ENCODE measurements at regions not wholly inside any gene's neighbourhood (a gene's known extent, or its start where the extent isn't known, plus 50 kb on each side); places are given as distances from the start of the nearest gene placed in this dataset.

- in situ Hi-C loops (cut with MboI) = no loop called here
- 57 to 80% methylated on average over 1 of the region's 1 CpG for WGBS, 2 experiments (ENCODE audit: low coverage in 1 of 2, low lambda C conversion rate in 2 of 2, missing lambda C conversion rate in 2 of 2)
These were observed 151.1 kb upstream of the ETS2 start for GRCh38 chr21:38654580-38654979.

DNA sequence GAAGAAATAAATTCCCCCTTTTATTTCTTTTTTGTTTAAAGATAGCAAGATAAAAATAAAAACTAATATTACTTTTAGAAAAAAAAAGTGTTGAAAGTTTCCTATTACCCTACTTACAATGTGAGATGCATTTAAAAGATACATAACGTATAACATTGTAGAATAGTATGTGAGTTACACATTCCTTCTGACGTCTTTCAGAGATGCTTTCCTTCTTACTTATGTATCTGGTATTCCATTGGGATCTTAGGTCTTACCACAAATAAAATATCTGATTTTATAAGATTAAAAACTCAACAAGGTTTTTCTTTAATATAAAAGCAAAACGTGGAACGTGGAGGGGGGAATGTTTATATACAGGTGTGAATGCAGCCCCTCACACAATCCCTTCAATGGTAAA is 147.2 kb upstream of the ETS2 start:
- Histone ChIP-seq H3K9ac (no peak overlapping the region), H3K9me2 (ENCODE audit: insufficient read depth) (no peaks in the 10 kb centered on the region), H3K9me3 (ENCODE audit: low read depth) (no peaks in the 10 kb centered on the region), H3K4me2 (ENCODE audit: unreplicated experiment) (no peak overlapping the region), H3K4me1 (ENCODE audit: insufficient read depth) (peaks cover 4% of the 10 kb centered on the region; the same call in 1 of the 2 replicates), H3K4me3 (no peak overlapping the region), H3K79me2 (ENCODE audit: insufficient read depth) (no peaks in the 10 kb centered on the region), H2AFZ (no peak overlapping the region), H3K27me3 (replicated peaks; ENCODE audit: insufficient read depth) (peaks cover 66% of the 10 kb centered on the region), H3K27ac (no peak overlapping the region), H3K36me3 (ENCODE audit: low read depth) (no peaks in the 10 kb centered on the region), H4K20me1 (ENCODE audit: insufficient read depth) (no peaks in the 10 kb centered on the region), H3F3A (ENCODE audit: insufficient read depth) (peaks cover 19% of the 10 kb centered on the region)
- TF ChIP-seq EZH2phosphoT487 (IDR thresholded peaks at IDR 0.05; ENCODE audit: insufficient read depth, low read depth) (no peak), EZH2 (IDR thresholded peaks at IDR 0.05; ENCODE audit: insufficient read depth, poor library complexity, severe bottlenecking) (no peak)
- in situ Hi-C loops (cut with MboI) = no loop called here
- WGBS, 2 experiments (ENCODE audit: low coverage in 1 of 2, low lambda C conversion rate in 2 of 2, missing lambda C conversion rate in 2 of 2) = 53 to 58% methylated on average over 4 of the region's 4 CpGs
- peak; percentile 55 for DNase-seq

More at GRCh38 chr21:38654580-38654979, 151.1 kb upstream of the ETS2 start:
- Histone ChIP-seq H3K27me3 (replicated peaks; ENCODE audit: insufficient read depth) (peaks cover 52% of the 10 kb centered on the region), H3K79me2 (ENCODE audit: insufficient read depth) (no peaks in the 10 kb centered on the region), H3K27ac (no peak overlapping the region), H3K4me3 (no peak overlapping the region), H3K4me2 (ENCODE audit: unreplicated experiment) (no peak overlapping the region), H3K9ac (no peak overlapping the region), H3K36me3 (ENCODE audit: low read depth) (no peaks in the 10 kb centered on the region), H2AFZ (no peak overlapping the region), H3F3A (ENCODE audit: insufficient read depth) (peaks cover 12% of the 10 kb centered on the region; the same call in 1 of the 2 replicates), H3K4me1 (ENCODE audit: insufficient read depth) (no peaks in the 10 kb centered on the region), H3K9me2 (ENCODE audit: insufficient read depth) (no peaks in the 10 kb centered on the region), H3K9me3 (ENCODE audit: low read depth) (no peaks in the 10 kb centered on the region), H4K20me1 (ENCODE audit: insufficient read depth) (no peaks in the 10 kb centered on the region)
- no peak for DNase-seq
- TF ChIP-seq EZH2 (IDR thresholded peaks at IDR 0.05; ENCODE audit: insufficient read depth, poor library complexity, severe bottlenecking) (no peak), EZH2phosphoT487 (IDR thresholded peaks at IDR 0.05; ENCODE audit: insufficient read depth, low read depth) (no peak)

DNA sequence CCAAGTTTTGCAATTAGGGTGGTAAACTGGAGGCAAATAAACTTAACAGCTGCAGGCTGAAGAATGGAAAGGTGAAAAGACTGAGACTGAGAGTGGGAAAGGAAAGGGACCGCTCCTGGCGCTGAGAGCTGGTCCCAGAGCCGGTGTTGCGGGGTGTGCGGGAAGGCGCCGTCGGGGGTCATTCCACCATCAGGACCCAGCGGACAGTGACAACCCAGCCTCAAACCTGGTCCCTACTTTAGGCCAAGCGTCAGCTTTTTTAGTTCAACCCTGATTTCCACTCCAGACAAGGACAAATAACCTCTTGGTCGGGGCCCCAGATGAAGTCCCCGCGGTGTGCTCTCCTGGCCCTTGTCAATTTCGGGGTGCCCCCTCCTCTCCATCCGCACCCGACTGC is 145.8 kb upstream of the ETS2 start:
- peaks cover 4% of the 10 kb centered on the region; the same call in 1 of the 2 replicates for H3K4me1 ChIP-seq (ENCODE audit: insufficient read depth)
- DNase-seq = no peak
- H3K9me3 ChIP-seq (ENCODE audit: low read depth) = no peaks in the 10 kb centered on the region
- H3K9ac ChIP-seq = no peak overlapping the region
- TF ChIP-seq EZH2phosphoT487 (IDR thresholded peaks at IDR 0.05; ENCODE audit: insufficient read depth, low read depth) = no peak
- no peak for TF ChIP-seq EZH2 (IDR thresholded peaks at IDR 0.05; ENCODE audit: insufficient read depth, poor library complexity, severe bottlenecking)
- 37 to 47% methylated on average over 14 to 15 of the region's 16 CpGs for WGBS, 2 experiments (ENCODE audit: low coverage in 1 of 2, low lambda C conversion rate in 2 of 2, missing lambda C conversion rate in 2 of 2)
- no peaks in the 10 kb centered on the region for H4K20me1 ChIP-seq (ENCODE audit: insufficient read depth)
- peaks cover 17% of the 10 kb centered on the region for H3F3A ChIP-seq (ENCODE audit: insufficient read depth)
- peaks cover 69% of the 10 kb centered on the region for H3K27me3 ChIP-seq (replicated peaks; ENCODE audit: insufficient read depth)
- no peaks in the 10 kb centered on the region for H3K79me2 ChIP-seq (ENCODE audit: insufficient read depth)
- in situ Hi-C loops (cut with MboI) = no loop called here
- H3K36me3 ChIP-seq (ENCODE audit: low read depth) = no peaks in the 10 kb centered on the region
- H3K27ac ChIP-seq = no peak overlapping the region
- H3K4me3 ChIP-seq = peak overlapping the region; percentile 73; the same call in 1 of the 2 replicates
- H3K4me2 ChIP-seq (ENCODE audit: unreplicated experiment) = no peak overlapping the region
- H2AFZ ChIP-seq = no peak overlapping the region
- no peaks in the 10 kb centered on the region for H3K9me2 ChIP-seq (ENCODE audit: insufficient read depth)

DNA sequence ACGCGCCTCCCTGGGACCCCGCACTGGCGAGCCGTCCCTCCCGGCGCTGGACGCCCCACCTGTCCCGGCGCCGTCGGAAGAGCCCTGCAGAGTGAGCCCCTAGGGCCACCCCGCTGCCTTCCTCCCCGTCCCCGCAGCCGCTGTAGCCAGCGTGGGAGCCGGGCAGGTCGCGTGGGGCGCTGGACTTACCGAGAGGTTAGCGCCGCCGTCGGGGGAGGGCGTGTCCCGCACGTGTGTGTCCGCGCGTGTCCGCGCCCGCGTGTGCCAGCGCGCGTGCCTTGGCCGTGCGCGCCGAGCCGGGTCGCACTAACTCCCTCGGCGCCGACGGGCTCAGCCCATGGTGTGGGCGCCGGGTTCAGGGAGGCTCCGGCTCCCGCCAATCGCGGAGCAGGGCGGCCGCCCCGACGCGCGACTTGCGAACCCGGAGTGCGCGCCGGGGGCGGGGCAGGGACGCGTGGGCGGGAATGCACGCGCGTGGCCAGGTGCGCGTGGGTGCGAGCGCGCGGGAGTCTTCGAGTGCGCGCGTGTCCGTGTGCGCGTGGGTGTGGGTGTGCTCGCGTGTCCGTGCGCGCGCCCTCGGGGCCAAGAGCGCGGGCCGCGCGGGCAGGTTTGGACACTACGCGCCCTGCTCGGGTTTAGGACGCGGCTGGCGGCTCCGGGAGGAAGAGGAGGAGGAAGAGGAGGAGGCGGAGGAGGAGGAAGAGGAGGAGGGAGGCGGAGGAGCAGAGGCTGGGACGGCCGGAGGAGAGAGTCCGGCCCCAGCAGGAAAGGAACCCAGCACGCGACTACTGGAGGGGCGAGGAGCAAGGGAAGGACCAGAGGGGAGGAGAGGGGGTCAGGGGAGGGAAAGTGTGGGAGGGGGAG is 145.2 kb upstream of the ETS2 start:
- peak; percentile 48 for DNase-seq
- WGBS, 2 experiments (ENCODE audit: low coverage in 1 of 2, low lambda C conversion rate in 2 of 2, missing lambda C conversion rate in 2 of 2) = 3 to 5% methylated on average over 72 to 108 of the region's 113 CpGs

More for the DNA sequence above, 145.2 kb upstream of the ETS2 start:
- no peak overlapping the region for H3K27ac ChIP-seq
- peak overlapping the region; percentile 74 for H2AFZ ChIP-seq
- peak overlapping the region; percentile 57 for H3K9ac ChIP-seq
- in situ Hi-C loops (cut with MboI) = no loop called here
- H3K27me3 ChIP-seq (replicated peaks; ENCODE audit: insufficient read depth) = peaks cover 69% of the 10 kb centered on the region
- no peaks in the 10 kb centered on the region for H3K79me2 ChIP-seq (ENCODE audit: insufficient read depth)
- H3K36me3 ChIP-seq (ENCODE audit: low read depth) = no peaks in the 10 kb centered on the region
- no peak for TF ChIP-seq EZH2 (IDR thresholded peaks at IDR 0.05; ENCODE audit: insufficient read depth, poor library complexity, severe bottlenecking)
- no peak for TF ChIP-seq EZH2phosphoT487 (IDR thresholded peaks at IDR 0.05; ENCODE audit: insufficient read depth, low read depth)
- peak overlapping the region; percentile 83 for H3K4me2 ChIP-seq (ENCODE audit: unreplicated experiment)
- H3F3A ChIP-seq (ENCODE audit: insufficient read depth) = peaks cover 17% of the 10 kb centered on the region
- H3K9me3 ChIP-seq (ENCODE audit: low read depth) = no peaks in the 10 kb centered on the region
- H4K20me1 ChIP-seq (ENCODE audit: insufficient read depth) = no peaks in the 10 kb centered on the region
- peaks cover 4% of the 10 kb centered on the region; the same call in 1 of the 2 replicates for H3K4me1 ChIP-seq (ENCODE audit: insufficient read depth)
- H3K9me2 ChIP-seq (ENCODE audit: insufficient read depth) = no peaks in the 10 kb centered on the region
- peak overlapping the region; percentile 73 for H3K4me3 ChIP-seq

All from GM23248 (cell line).